Activated CD4-positive, alpha-beta T cell treated with anti-CD3 and anti-CD28 coated beads, Interleukin-2, Interleukin-4, amounts not matched to agents 100 ng/mL and 50 ng/mL, durations not matched to agents 16 hours and 8 hours (primary cell): ENCODE measurements at regions not wholly inside any gene's neighbourhood (a gene's known extent, or its start where the extent isn't known, plus 50 kb on each side); places are given as distances from the start of the nearest gene placed in this dataset.

Source experiments
- DNase-seq: peaks from one replicate; pipeline ENCODE4 v3.0.0-alpha.2; 2020; ENCODE audit warnings: low spot score

DNA sequence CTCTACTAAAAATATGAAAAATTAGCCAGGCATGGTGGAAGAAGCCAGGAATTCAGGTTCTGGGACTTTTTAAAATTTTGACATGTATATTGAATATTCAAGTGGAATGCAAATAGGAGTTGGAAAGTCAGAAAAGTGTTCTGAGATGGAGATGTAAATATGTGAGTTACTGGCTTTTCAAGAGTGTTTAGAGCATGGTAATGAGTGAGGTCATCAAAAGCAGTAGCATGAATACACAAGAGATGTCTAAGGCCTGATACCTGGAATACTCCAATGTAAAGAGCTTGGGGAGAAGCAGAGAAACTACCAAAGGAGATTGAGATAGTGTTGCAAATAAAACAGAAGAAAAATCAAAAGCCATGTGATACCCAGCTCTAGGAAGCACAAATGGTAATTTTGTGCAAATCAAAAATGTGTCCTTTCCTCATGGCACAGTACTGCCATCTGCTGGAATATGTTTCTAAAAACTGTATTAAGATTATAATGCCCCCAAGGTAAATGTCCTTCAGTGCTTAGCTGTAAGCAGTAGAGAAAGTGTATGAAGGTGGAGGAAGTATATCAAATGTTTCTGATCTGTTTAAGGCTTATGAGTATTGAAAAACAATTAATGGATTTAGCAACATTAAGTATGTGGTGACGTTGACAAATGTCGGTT is 908.4 kb downstream of the KCNJ18 start:
- peak; percentile 17 for DNase-seq
